ENCODE measurements at regions not wholly inside any gene's neighbourhood (a gene's known extent, or its start where the extent isn't known, plus 50 kb on each side); places are given as distances from the start of the nearest gene placed in this dataset.

DNA sequence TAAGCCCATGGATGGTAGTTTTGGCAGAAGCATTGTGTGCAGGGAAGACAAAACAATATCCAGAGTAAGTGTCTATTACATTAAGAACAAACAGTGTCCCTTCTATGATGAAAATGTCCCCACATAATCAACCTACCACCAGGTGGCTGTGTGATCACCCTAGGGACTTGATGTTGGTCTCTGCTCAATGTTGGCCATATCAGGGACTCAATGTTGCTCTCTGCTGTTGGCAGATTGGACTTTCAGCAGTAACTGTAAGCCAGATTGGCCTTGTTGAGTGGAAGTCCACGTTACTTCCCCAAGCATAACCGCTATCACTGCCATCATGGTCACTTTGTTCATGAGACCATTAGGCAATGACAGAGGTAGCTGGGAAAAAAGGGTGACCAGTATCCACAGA is 52.8 kb upstream of the PRSS3 start:
- Histone ChIP-seq H2AFZ (ENCODE audit: low read depth, low read length, severe bottlenecking) (no peak overlapping the region), H3K9me3 (ENCODE audit: insufficient read depth, low read length) (no peaks in the 10 kb centered on the region), H3K79me2 (ENCODE audit: insufficient read depth, low read length) (no peaks in the 10 kb centered on the region), H3K27ac (ENCODE audit: low read depth, low read length) (no peak overlapping the region), H4K20me1 (ENCODE audit: low read depth, low read length) (no peaks in the 10 kb centered on the region), H3K9me2 (replicated peaks; ENCODE audit: insufficient read depth, low read length) (no peaks in the 10 kb centered on the region), H3K4me3 (ENCODE audit: insufficient read depth, low read length, poor library complexity, severe bottlenecking) (no peak overlapping the region), H3K27me3 (ENCODE audit: low read length) (no peaks in the 10 kb centered on the region), H3K4me2 (ENCODE audit: low read depth, low read length, poor library complexity, severe bottlenecking) (no peak overlapping the region), H3K36me3 (ENCODE audit: low read length) (no peaks in the 10 kb centered on the region), H3K9ac (ENCODE audit: low read length) (no peak overlapping the region), H3F3A (ENCODE audit: insufficient read depth) (no peaks in the 10 kb centered on the region)
- TF ChIP-seq EZH2phosphoT487 (conservative IDR thresholded peaks at IDR 0.05; ENCODE audit: low read length): no peak
- TF ChIP-seq, protein P1, sequence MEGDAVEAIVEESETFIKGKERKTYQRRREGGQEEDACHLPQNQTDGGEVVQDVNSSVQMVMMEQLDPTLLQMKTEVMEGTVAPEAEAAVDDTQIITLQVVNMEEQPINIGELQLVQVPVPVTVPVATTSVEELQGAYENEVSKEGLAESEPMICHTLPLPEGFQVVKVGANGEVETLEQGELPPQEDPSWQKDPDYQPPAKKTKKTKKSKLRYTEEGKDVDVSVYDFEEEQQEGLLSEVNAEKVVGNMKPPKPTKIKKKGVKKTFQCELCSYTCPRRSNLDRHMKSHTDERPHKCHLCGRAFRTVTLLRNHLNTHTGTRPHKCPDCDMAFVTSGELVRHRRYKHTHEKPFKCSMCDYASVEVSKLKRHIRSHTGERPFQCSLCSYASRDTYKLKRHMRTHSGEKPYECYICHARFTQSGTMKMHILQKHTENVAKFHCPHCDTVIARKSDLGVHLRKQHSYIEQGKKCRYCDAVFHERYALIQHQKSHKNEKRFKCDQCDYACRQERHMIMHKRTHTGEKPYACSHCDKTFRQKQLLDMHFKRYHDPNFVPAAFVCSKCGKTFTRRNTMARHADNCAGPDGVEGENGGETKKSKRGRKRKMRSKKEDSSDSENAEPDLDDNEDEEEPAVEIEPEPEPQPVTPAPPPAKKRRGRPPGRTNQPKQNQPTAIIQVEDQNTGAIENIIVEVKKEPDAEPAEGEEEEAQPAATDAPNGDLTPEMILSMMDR (IDR thresholded peaks at IDR 0.05; ENCODE audit: insufficient read depth, low read length, poor library complexity, severe bottlenecking): peak; percentile 19
